ENCODE measurements at regions not wholly inside any gene's neighbourhood (a gene's known extent, or its start where the extent isn't known, plus 50 kb on each side); places are given as distances from the start of the nearest gene placed in this dataset.

DNA sequence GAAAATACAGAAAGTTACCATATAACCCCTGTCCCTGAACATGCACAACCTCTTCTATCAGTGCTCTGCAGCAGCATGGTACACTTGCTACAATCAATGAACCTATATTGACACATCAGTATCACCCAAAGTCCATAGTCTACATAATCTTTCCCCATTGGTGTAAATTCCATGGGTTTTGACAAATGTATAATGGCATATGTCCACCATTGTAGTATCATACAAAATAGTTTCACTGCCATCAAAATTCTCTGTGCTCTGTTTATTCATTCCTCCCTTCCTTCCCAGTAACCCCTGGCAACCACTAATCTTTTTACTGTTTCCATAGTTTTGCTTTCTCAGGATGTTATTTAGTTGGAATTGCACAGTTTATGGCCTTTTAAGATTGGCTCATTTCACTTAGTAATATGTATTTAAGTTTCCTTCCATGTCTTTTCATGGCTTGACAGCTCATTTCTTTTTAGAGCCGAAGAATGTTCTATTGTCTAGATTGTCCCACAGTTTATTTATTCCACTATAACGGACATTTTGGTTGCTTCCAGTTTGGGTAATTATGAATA lies 1707.0 kb downstream of the EFNA5 start:
- H3K4me3 ChIP-seq (ENCODE audit: low read depth, low read length), result no peak overlapping the region

DNA sequence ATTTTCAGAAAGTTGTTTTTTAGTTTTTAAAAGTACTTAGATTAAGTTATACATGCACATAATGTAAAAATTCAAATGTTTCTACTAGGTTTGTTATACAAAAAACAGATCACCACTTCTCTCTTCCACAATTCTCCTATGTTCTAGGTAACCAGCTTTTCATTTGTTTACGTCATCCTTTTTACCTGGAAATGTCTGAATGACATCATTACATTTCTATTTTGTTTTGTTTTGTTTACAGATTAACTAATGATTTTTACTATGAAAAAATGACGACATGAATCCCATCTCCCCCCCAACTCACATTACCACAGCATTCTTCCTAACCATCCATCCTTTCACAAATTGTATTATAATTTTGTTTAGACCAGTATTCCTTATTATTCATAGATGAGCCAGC lies 1709.2 kb downstream of the EFNA5 start:
- no peak overlapping the region for H3K4me3 ChIP-seq (ENCODE audit: low read depth, low read length)

DNA sequence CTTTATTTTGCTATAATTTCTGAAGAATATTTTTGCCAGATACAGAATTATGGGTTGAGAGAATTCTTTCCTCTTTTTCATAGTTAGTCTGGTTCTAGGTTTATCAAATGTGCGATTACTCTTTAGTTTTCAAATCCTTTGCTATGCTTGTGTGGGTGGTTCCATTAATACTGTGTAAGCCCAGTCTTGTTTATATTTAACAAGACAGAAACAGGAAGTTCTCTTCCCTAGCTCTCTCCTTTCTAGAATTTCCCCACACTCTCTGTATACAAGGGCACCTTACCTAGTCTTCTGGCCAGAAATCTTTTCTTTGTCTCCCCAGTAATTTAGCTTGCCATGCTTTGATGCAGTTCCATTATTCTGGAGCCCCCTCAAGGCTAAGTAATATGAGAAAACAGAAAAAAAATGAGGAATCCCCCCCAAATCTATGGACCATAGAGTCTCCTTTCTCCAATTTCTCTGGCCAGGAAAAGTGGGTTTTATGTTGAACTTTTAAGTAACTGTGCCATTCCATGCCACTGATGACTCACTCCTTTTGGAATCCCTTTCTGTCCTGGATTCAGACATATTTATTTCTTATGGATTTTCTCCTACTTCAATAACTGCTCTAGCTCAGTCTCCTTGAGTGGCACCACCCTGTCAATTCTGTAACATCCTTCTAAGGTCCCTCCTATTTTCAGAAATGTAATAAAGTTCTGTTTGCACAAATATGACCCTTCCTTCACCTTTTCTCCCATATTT lies 1714.1 kb downstream of the EFNA5 start:
- no peak overlapping the region for H3K4me3 ChIP-seq (ENCODE audit: low read depth, low read length)

DNA sequence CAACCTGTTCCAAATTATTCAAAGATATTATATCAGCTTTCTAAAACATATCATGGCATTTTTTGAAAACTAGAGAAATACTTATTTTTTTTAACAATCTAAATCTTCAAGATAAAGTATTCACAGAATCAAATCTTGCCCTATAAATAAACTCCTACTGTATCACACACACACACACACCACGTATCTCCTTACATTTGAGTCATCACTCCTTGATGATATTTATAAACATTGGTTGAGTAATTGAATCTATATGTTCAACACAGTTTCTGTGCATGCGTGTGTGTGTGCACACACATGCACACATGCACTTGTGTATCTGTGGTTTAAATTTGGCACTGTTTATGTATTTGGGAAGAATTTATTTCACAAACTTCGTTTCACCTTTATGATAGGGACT lies 1716.4 kb downstream of the EFNA5 start:
- H3K4me3 ChIP-seq (ENCODE audit: low read depth, low read length), result no peak overlapping the region

DNA sequence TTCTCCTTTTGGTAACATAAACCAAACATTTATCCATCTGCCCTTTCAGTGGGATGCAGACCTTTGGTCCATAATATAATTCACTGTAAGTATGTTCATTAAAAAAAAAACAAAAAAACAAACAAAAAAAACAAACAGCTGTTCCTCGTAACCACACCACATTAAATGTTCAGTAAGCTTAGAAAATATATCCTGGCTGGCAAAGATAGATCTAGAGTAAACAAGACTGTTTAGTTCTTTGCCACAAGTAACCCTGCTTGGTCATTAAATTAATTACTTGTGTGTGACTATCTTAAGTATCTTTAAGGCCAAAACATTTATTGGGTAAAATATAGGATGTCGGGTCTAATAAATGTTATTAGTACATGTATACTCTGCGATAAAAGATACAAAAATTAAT lies 1717.1 kb downstream of the EFNA5 start:
- H3K4me3 ChIP-seq (ENCODE audit: low read depth, low read length), result no peak overlapping the region

DNA sequence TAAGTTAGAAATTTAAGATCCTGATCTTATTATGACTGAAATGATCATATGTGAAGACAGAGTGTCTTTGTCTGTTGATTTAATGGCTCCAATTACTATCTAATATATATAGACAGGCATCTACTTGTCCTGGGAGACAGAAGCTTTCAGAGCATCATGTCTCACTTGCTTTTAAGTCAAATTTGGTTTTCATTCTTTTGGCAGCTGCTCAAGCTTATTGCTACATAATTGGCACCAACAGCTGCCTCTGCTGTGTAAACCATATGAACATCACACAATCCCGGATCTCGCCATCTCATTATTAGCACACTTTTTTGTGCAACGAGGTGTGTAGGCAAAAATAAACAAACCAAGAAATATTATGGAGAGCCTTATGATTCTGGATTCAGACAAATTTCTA lies 1717.9 kb downstream of the EFNA5 start:
- no peak overlapping the region for H3K4me3 ChIP-seq (ENCODE audit: low read depth, low read length)

DNA sequence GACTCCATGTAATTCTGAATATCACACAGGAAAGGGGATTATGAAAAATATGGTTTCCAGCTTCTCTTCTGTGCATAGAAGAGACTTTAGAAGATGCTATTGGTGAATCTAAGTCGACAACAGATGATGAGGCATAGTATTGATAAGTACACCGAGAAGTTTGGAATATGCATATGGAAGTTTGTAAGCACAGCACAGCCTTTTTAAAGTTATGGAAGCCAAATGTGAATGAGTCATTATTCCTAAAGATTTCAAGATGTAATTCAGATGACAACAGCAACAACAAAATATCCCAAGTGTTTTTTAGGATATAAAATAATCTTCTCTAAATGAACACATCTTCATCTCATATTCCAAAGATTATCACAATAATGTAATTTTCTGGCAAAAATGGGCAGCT lies 1723.3 kb downstream of the EFNA5 start:
- no peak overlapping the region for H3K4me3 ChIP-seq (ENCODE audit: low read depth, low read length)

DNA sequence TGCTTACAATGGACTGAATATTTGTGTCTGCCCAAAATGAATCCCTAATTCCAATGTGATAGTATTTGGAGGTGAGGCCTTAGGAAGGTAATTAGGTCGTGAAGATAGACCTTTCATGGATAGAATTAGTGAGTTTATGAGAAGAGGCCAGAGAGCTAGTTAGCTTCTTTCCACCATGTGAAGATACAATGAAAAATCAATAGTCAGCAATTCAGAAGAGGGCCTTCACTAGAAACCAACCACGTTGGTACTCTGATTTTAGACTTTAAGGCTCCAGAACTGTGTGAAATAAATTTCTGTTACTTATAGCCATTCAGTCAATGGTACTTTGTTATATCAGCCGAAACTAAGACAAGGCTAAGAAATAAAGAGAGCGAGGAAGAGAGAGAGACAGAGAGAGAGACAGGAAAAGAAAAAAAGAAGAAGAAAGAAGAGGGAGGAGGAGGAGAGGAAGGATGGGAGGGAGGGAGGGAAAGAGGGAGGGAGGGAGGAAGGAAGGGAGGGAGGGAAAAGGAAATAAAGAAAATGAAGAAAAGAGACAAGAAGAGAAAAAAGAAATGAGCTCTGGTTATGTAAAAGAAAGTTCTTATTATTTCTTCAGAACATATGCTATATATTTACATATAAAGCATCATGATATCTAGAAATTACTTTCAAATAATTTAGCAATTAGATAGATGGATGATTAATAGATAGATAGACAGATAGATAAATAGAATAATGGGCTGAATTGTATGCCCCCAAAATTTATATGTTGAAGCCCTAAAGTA lies 1725.3 kb downstream of the EFNA5 start:
- no peak overlapping the region for H3K4me3 ChIP-seq (ENCODE audit: low read depth, low read length)

DNA sequence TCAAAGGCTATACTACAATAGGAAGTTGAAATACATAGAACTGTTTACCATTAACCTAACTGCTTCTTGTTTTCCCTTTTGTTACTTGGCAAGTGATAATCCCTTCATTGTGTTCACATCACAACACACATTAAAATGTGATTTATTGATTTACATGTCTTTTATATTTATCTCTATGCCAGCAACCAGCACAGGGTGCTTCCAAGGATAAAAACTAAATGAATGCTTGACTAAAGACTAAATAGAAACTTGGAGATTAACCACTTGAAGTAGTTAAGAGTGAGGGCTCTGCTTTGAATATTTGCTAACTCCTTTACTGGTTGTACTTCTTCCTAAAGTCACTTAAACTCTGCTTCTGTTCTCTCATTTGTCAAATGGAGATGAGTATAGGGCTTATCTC lies 1730.6 kb downstream of the EFNA5 start:
- no peak overlapping the region for H3K4me3 ChIP-seq (ENCODE audit: low read depth, low read length)

DNA sequence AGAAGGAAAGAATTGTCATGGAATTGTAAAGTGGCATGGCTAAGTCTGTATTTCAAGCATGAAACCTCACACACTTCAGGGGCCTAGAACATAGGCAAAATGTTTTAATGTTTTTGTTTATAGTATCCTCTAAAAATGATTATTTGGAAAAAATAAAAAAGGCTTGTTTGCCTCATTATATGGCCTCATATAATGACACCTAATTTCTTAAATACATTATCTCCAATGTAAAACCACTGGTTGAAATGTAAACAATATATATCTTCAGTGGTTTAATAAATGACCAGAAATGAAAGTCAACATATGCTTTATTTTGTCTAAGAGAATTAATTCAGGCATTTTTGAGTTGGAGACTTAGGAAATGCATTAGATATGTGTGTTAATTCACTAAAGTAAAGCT lies 1736.6 kb downstream of the EFNA5 start:
- H3K4me3 ChIP-seq (ENCODE audit: low read depth, low read length), result no peak overlapping the region

DNA sequence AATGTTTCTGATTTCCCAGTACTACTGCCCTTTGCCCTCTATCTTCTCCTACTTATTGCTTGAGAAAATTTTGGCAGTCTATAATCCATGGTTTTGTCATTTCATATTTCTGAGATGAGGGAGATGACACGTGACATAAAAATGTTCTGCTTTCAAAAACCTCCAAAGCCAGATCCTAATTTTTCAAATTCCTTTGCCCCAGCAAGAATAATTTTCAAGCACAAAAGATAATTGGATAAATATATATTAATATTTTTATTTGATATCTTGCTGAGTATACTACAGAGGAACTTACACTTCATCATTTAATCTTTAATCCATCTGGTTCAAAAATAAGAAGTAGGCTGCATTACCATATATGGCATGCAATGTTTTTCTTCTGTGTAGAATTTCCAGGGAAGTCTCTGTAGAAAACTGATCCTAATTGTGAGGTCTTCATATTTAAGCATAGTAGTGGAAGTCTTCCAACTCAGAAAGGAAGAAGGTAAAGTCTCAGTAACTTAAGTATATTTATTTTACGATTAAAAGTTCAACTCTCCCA lies 1738.8 kb downstream of the EFNA5 start:
- H3K4me3 ChIP-seq (ENCODE audit: low read depth, low read length), result no peak overlapping the region

DNA sequence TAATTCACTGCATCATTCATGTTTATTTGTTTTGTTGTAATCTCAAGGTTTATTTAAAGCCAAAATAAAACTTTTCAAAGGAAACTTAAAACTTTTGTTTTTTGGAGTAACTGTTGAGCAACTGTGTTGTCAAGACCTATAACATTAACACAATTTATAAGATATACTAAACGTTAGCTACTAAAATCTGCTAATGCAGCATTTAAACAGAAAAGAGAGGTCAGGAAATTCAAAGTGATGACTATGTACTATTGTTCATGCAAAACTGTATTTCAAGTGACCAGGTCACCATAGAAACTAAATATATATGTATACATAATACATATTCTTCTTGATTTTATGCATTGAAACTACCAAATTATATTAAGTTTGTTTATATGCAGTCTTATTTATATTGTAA lies 1740.9 kb downstream of the EFNA5 start:
- no peak overlapping the region for H3K4me3 ChIP-seq (ENCODE audit: low read depth, low read length)

DNA sequence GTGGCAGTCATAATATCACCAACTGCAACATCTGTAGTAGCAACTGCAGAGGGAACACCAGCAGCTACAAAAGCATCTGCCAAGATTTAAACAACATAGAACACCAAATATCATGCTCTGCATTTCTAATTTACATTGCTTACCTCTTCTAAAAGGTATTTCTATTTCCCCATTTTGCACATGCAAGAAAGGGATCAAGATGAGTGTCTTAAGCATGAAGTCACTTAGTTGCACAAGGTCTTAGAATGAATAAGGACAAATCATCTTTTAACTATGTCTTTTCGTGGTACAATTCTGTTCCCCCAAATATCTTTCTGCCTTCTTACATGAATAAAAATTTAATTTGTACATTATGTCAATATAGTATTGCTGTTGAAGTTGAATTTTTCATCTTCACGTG lies 1746.4 kb downstream of the EFNA5 start:
- H3K4me3 ChIP-seq (ENCODE audit: low read depth, low read length), result no peak overlapping the region

DNA sequence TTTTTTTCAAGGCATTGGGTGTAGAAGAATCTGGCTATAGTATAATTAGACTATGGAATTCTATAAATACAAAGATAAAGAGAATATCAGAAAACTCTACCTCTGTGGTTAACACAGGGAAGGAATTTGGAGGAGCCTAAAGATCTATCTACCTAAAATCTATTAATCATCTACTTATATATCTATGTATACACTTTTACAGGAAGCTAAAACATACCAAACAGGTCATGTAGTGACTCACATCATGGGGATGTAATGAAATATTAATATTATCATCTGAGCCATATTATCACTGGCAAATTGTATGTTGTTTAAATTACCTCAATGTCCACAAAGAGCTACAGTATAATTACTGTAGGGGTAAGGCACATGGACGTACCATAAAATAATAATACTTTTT lies 1748.2 kb downstream of the EFNA5 start:
- no peak overlapping the region for H3K4me3 ChIP-seq (ENCODE audit: low read depth, low read length)

DNA sequence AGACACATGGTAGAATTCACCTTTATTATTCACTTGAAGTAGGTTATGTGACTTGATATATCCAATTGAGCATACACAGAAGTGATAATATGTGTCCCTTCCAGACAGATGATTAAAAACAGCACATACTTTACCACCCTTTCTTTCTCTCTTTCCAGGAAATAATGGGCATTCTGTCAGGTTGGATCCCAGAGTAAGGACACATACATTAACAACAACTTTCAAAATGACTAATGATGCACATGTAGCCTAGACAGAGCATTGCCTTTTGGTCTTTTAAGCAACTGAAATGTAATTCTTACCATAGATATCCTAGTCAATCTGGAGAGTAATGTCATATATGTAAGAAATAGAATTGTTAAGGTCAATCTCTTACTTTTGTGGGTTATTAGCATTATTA lies 1748.7 kb downstream of the EFNA5 start:
- no peak overlapping the region for H3K4me3 ChIP-seq (ENCODE audit: low read depth, low read length)

DNA sequence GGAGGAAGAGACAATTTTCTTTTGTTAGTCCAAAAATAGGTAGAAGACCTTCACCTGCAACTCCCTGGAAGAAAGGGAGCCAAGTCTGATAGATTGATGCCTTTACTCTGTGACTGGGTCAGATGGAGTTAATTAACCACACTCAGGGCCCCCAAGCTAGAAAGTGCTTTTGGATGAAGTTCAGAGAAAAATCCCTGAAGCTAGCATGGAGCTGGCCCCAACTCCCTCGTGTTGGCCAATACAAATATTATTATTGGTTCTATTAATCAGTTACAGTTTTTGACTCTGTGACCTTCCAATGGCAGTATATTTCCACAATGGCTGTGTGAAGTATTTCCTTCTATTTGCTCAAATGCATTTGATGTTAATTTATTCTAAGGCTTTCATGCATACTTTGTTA lies 1753.5 kb downstream of the EFNA5 start:
- H3K4me3 ChIP-seq (ENCODE audit: low read depth, low read length), result no peak overlapping the region

DNA sequence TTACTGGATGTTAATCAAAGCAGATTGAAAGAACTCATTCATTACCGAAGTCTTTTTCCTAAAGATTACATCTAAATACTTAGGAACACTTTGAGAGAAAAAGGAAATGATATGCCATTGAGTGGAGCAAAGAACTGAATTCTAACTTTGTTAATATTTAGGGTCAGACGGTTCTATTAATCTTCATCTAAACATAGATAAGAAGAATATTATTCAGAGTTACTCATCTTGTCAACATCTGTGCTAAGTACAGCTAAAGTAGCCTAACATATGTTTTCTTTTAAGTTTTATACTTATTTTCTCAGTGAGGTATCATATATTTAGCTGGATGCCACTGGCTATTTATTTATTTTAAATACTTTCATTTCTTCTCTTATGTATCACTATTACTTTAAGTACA lies 1763.7 kb downstream of the EFNA5 start:
- no peak overlapping the region for H3K4me3 ChIP-seq (ENCODE audit: low read depth, low read length)

DNA sequence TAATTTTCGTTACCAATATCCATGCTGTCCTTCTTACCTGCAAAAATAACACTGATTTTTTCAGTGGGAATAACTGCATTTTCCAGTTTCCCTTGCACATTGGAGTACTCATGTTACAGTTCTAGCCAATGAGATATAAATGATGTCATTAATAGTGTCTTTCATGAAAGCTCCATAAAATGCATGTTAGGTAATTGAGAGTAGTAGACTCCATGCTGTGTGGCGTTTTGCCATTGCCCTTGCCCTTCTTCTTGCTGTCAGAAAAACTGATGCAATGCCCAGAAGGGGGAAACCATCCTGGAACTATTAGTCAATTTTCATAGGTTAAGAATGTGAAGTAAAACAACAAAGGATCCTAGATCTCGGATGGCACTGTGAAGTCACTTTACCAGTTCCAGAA lies 1765.3 kb downstream of the EFNA5 start:
- H3K4me3 ChIP-seq (ENCODE audit: low read depth, low read length), result no peak overlapping the region

DNA sequence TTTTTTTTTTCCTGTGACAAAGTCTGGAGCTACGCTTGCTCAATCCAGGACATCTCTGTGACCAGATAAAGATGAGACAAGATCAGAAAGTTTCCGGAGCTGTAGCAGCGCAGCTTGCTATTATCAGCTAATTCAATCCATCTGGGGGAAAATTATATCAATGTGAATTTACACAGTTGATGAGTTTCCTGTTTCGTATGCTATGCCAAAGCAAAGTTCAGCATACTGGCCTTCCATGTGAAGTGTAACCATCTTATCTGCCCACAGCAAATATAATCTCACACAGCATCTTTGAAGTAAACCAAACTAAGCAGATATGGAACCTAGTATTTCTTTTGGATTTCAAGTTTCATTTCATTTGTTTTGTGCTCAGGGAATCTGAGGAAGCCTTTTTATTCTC lies 1767.7 kb downstream of the EFNA5 start:
- H3K4me3 ChIP-seq (ENCODE audit: low read depth, low read length), result no peak overlapping the region

DNA sequence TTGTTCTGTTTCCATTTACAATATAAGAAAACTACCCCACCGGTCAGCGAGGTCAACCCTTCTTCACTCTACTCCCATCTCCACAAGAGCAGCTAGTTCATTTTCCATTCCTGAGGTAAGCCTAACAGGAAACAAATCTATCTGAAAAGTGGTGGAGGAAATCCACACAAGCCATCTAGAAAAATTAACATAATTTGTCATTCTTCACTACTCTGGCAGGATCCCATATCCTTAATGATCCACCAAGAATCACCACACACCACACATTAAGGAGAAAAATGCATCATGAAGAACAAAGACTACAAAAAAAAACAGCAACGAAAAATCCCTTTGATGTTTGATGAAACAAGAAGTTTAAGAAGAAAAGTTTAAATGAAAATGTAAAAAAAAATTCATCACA lies 1771.0 kb downstream of the EFNA5 start:
- no peak overlapping the region for H3K4me3 ChIP-seq (ENCODE audit: low read depth, low read length)

DNA sequence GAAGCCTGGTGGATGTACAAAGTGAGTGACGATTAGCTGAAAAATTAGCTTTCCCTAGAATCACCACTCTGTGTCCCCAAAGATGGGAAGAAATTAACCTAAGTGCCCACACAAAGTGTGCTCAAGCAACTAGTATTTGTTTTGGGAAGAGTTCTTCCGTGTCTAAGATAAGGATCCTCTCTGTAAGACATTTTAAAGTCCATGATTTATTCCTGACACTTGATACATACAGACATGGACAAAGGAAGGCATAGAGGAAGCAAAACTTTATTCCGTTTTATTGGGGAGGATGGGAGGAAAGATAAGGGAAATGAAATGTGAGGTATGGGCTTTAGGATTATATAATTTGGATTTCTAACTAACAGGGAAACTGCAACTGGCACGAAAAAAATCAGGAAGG lies 1772.6 kb downstream of the EFNA5 start:
- no peak overlapping the region for H3K4me3 ChIP-seq (ENCODE audit: low read depth, low read length)

DNA sequence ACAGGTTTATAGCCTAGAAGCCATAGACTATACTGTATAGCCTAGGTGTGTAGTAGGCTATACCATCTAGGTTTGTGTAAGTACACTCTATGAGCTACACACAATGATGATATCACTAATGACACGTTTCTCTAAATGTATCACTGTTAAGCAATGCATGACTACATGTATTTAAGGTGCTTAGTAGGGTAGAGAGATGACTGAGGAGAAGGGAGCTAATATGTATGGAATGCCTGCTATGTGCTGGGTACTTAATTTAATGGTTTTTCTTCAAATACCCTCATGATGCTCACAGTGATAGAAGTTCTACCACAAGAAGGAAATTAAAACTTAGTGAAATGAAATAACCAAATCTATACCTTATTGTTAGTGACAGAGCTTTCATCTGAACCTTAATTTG lies 1785.5 kb downstream of the EFNA5 start:
- no peak overlapping the region for H3K4me3 ChIP-seq (ENCODE audit: low read depth, low read length)
